ENCODE measurements at regions not wholly inside any gene's neighbourhood (a gene's known extent, or its start where the extent isn't known, plus 50 kb on each side); places are given as distances from the start of the nearest gene placed in this dataset.
A peak's percentile ranks its signal among the peaks of the same experiment; 100 is the strongest.

GRCh38 chr3:166100730-166101129 lies 263.5 kb upstream of the BCHE start:
- no peaks in the 10 kb centered on the region for H3K4me1 ChIP-seq (ENCODE audit: control insufficient read depth, insufficient read depth, low read length)
- no peak overlapping the region for H2BK120ac ChIP-seq (ENCODE audit: low read depth, low read length)
- ChIA-PET CTCF (no interaction called here), POLR2A (ENCODE audit: unreplicated experiment) (no interaction called here)
- H3K27me3 ChIP-seq (ENCODE audit: control insufficient read depth, insufficient read depth, low read length), result no peaks in the 10 kb centered on the region
- dilution Hi-C loops (cut with HindIII; ENCODE audit: low sequenced_read_pairs, unreplicated experiment) (no loop called here), in situ Hi-C loops (cut with MboI; ENCODE audit: low sequenced_read_pairs) (no loop called here), intact Hi-C loops (cut with micrococcal nuclease) (no loop called here)
- no peak overlapping the region for H2BK5ac ChIP-seq (ENCODE audit: low read depth, low read length, poor library complexity, severe bottlenecking)
- no peak overlapping the region for H4K8ac ChIP-seq (ENCODE audit: low read depth in 2 of 2, low read length in 2 of 2)
- no peak overlapping the region for H2BK20ac ChIP-seq (ENCODE audit: low read depth, low read length)
- H3K56ac ChIP-seq (ENCODE audit: extremely low read depth, insufficient read depth, low read length), result no peak overlapping the region
- H2AK5ac ChIP-seq (ENCODE audit: low read depth, low read length), result no peak overlapping the region
- H2AFZ ChIP-seq (replicated peaks; ENCODE audit: low read length, poor library complexity), result no peak overlapping the region
- DNase-seq (peak; percentile 0), ATAC-seq (ENCODE audit: low read depth) (no peak)
- no peak overlapping the region for H2AK9ac ChIP-seq (replicated peaks; ENCODE audit: low read depth, low read length, poor library complexity)
- no peaks in the 10 kb centered on the region for H3K9me1 ChIP-seq (ENCODE audit: insufficient read depth, low read length)
- H3K9me3 ChIP-seq (ENCODE audit: control insufficient read depth, insufficient read depth, low read length), result no peaks in the 10 kb centered on the region
- H3K27ac ChIP-seq (ENCODE audit: insufficient read depth, low read length), result no peak overlapping the region
- H2BK15ac ChIP-seq (ENCODE audit: low read depth, low read length), result no peak overlapping the region
- TF ChIP-seq BHLHE40 (IDR thresholded peaks at IDR 0.05; ENCODE audit: low read depth, low read length) (no peak), CTCF (conservative IDR thresholded peaks at IDR 0.05; ENCODE audit: low read depth, low read length) (no peak), MAFK (IDR thresholded peaks at IDR 0.05; ENCODE audit: low read depth, low read length) (no peak)
- H3K4me3 ChIP-seq (ENCODE audit: insufficient read depth, low read depth, low read length), result no peak overlapping the region
- no peak overlapping the region for H3K4ac ChIP-seq (ENCODE audit: low read depth, low read length)
- no peak overlapping the region for H3K23ac ChIP-seq (ENCODE audit: low read depth, low read length)
- no peak overlapping the region for H4K5ac ChIP-seq (ENCODE audit: low read depth, low read length)
- no peaks in the 10 kb centered on the region for H3K36me3 ChIP-seq (ENCODE audit: control insufficient read depth, insufficient read depth, low read length)
- no peak overlapping the region for H4K91ac ChIP-seq (ENCODE audit: insufficient read depth, low read depth, low read length)
- BruUV-seq (replicated peaks), result no TSS peak
- H3K14ac ChIP-seq (replicated peaks; ENCODE audit: low read depth, low read length), result no peak overlapping the region
- no peaks in the 10 kb centered on the region for H3K79me1 ChIP-seq (ENCODE audit: low read depth in 1 of 2, low read length in 2 of 2)
- no peaks in the 10 kb centered on the region for H4K20me1 ChIP-seq (ENCODE audit: insufficient read depth, low read length)
- no peak overlapping the region for H3K18ac ChIP-seq (ENCODE audit: low read depth, low read length)
- H3K4me2 ChIP-seq (ENCODE audit: low read depth, low read length), result no peak overlapping the region
- no peak overlapping the region for H3K9ac ChIP-seq (ENCODE audit: low read depth, low read length)
- WGBS, 2 experiments (ENCODE audit: extremely low coverage in 2 of 2, insufficient read length in 1 of 2), result no CpG with 5 or more reads among the region's 1 CpG

Measured in IMR-90 (cell line).